ENCODE measurements at regions not wholly inside any gene's neighbourhood (a gene's known extent, or its start where the extent isn't known, plus 50 kb on each side); places are given as distances from the start of the nearest gene placed in this dataset.

DNA sequence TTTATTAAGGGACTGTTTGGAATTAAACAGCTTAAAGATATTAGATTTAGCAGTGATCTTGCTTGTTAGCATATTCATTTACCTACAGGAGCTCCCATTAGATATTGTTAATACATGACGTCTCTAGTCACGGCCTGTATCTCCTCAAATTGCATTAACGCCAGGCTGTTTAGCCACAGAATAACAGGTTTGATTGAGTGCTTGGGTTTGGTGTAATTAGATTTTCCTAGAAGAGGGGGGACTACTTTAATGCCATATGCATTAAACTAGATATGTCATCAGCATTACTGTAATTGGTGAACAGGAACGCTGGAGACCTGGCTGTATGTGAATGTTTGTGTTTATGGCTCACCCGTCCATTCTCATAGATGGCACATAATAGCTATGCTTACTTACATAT lies 841.4 kb upstream of the NR2F2 start:
- no peak overlapping the region for H3K4me3 ChIP-seq (ENCODE audit: low read depth in 1 of 2, low read length in 2 of 2)
- no peaks in the 10 kb centered on the region for H3K9me3 ChIP-seq (ENCODE audit: insufficient read depth, low read length, severe bottlenecking)
- H3K9ac ChIP-seq (ENCODE audit: low read depth, low read length), result no peak overlapping the region
- no peak overlapping the region for H3K27ac ChIP-seq (ENCODE audit: low read length)
- H3K27me3 ChIP-seq (ENCODE audit: insufficient read depth, low read length, poor library complexity), result peaks cover 2% of the 10 kb centered on the region
- H2AFZ ChIP-seq (ENCODE audit: low read depth, low read length), result no peak overlapping the region
- H3K4me2 ChIP-seq (ENCODE audit: insufficient read depth, low read length), result no peak overlapping the region
- ATAC-seq (ENCODE audit: insufficient read depth, low read depth), result no peak
- no peaks in the 10 kb centered on the region for H3K79me2 ChIP-seq (ENCODE audit: insufficient read depth, low read length)
- no peaks in the 10 kb centered on the region for H4K20me1 ChIP-seq (ENCODE audit: insufficient read depth, low read length)
- no peaks in the 10 kb centered on the region for H3K4me1 ChIP-seq (ENCODE audit: insufficient read depth, low read length)
- DNase-seq, result no peak
- no peaks in the 10 kb centered on the region for H3K36me3 ChIP-seq (ENCODE audit: insufficient read depth, low read length)
- TF ChIP-seq EZH2 (IDR thresholded peaks at IDR 0.05; ENCODE audit: borderline replicate concordance, low read depth, low read length, severe bottlenecking), result no peak
- TF ChIP-seq, protein P1, sequence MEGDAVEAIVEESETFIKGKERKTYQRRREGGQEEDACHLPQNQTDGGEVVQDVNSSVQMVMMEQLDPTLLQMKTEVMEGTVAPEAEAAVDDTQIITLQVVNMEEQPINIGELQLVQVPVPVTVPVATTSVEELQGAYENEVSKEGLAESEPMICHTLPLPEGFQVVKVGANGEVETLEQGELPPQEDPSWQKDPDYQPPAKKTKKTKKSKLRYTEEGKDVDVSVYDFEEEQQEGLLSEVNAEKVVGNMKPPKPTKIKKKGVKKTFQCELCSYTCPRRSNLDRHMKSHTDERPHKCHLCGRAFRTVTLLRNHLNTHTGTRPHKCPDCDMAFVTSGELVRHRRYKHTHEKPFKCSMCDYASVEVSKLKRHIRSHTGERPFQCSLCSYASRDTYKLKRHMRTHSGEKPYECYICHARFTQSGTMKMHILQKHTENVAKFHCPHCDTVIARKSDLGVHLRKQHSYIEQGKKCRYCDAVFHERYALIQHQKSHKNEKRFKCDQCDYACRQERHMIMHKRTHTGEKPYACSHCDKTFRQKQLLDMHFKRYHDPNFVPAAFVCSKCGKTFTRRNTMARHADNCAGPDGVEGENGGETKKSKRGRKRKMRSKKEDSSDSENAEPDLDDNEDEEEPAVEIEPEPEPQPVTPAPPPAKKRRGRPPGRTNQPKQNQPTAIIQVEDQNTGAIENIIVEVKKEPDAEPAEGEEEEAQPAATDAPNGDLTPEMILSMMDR (IDR thresholded peaks at IDR 0.05; ENCODE audit: borderline replicate concordance, extremely low read depth, low read length, poor library complexity, severe bottlenecking), result no peak

DNA sequence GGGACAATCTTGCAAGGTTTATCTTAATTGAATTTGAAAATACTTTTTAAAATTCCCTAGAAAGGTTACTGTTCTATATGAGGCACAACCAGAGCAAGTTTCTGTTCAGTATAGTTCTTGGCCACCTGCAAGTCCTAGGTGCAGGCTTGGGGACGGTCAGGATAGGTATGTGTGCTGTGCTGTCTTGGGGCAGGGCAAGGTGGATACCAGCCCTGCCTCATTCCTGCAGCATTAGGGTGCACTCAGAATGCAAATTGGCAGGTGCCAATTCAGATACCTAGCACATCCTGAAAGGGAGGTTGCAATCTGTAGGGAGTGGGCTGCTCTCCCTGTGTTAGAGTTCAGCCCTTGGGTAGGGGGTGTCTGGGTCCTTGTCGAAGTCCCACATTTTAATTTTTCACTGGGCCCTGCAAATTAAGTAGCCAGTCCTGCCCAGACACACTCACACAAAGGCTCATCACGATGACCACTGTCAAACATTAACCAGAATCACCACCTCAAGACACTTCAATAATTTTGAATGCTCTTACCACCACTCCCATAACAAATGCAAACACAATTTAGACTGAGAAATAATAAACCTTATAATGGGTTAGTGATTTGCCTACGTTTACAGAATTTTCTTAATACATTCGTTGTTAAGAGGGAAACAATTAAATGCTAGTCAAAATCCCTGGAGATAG lies 838.0 kb upstream of the NR2F2 start:
- no peak for DNase-seq
- Histone ChIP-seq H3K79me2 (ENCODE audit: insufficient read depth, low read length) (no peaks in the 10 kb centered on the region), H3K4me1 (ENCODE audit: insufficient read depth, low read length) (no peaks in the 10 kb centered on the region), H3K4me3 (ENCODE audit: low read depth in 1 of 2, low read length in 2 of 2) (no peak overlapping the region), H2AFZ (ENCODE audit: low read depth, low read length) (no peak overlapping the region), H3K9ac (ENCODE audit: low read depth, low read length) (no peak overlapping the region), H3K4me2 (ENCODE audit: insufficient read depth, low read length) (no peak overlapping the region), H3K27ac (ENCODE audit: low read length) (no peak overlapping the region), H4K20me1 (ENCODE audit: insufficient read depth, low read length) (no peaks in the 10 kb centered on the region), H3K9me3 (ENCODE audit: insufficient read depth, low read length, severe bottlenecking) (no peaks in the 10 kb centered on the region), H3K36me3 (ENCODE audit: insufficient read depth, low read length) (no peaks in the 10 kb centered on the region), H3K27me3 (ENCODE audit: insufficient read depth, low read length, poor library complexity) (no peaks in the 10 kb centered on the region)
- no peak for ATAC-seq (ENCODE audit: insufficient read depth, low read depth)
- TF ChIP-seq EZH2 (IDR thresholded peaks at IDR 0.05; ENCODE audit: borderline replicate concordance, low read depth, low read length, severe bottlenecking), result no peak
- TF ChIP-seq, protein P1 (IDR thresholded peaks at IDR 0.05; ENCODE audit: borderline replicate concordance, extremely low read depth, low read length, poor library complexity, severe bottlenecking), result no peak

DNA sequence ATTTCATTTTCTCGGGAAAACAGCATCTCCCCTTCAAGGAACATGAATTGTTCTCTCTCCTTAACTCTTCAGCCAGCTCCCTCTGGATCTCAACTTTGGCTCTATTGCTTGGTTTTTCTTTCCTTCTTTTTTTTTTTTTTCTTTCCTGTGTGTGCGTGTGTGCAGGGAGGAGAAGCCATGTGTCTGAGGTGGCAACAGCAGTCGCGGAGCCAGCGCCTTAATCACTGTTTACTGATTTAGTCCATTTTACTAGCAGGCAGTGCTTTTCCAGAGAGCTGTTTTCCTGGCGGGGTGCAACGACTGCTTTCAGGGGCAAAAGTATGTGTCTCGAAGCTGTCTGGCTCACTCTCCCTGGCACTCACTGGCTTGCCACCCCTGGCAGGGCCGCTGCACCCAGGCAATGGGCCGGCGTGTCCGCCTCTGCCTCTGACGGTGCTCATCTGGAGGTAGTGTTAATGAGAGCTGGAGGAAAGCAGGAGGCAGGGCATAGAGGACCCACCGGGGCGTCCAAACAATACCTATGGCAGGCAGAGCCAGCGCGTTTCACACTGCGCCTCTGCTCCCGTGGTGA lies 835.4 kb upstream of the NR2F2 start:
- Histone ChIP-seq H3K9ac (ENCODE audit: low read depth, low read length) (no peak overlapping the region), H2AFZ (ENCODE audit: low read depth, low read length) (no peak overlapping the region), H3K4me1 (ENCODE audit: insufficient read depth, low read length) (no peaks in the 10 kb centered on the region), H3K9me3 (ENCODE audit: insufficient read depth, low read length, severe bottlenecking) (no peaks in the 10 kb centered on the region), H3K4me2 (ENCODE audit: insufficient read depth, low read length) (no peak overlapping the region), H3K27ac (ENCODE audit: low read length) (no peak overlapping the region), H4K20me1 (ENCODE audit: insufficient read depth, low read length) (no peaks in the 10 kb centered on the region), H3K4me3 (ENCODE audit: low read depth in 1 of 2, low read length in 2 of 2) (no peak overlapping the region), H3K27me3 (ENCODE audit: insufficient read depth, low read length, poor library complexity) (no peaks in the 10 kb centered on the region), H3K36me3 (ENCODE audit: insufficient read depth, low read length) (no peaks in the 10 kb centered on the region), H3K79me2 (ENCODE audit: insufficient read depth, low read length) (no peaks in the 10 kb centered on the region)
- no peak for ATAC-seq (ENCODE audit: insufficient read depth, low read depth)
- DNase-seq, result no peak
- TF ChIP-seq EZH2 (IDR thresholded peaks at IDR 0.05; ENCODE audit: borderline replicate concordance, low read depth, low read length, severe bottlenecking), result no peak
- TF ChIP-seq, protein P1 (IDR thresholded peaks at IDR 0.05; ENCODE audit: borderline replicate concordance, extremely low read depth, low read length, poor library complexity, severe bottlenecking), result no peak
